Astrocyte of the spinal cord (primary cell): ENCODE measurements at regions not wholly inside any gene's neighbourhood (a gene's known extent, or its start where the extent isn't known, plus 50 kb on each side); places are given as distances from the start of the nearest gene placed in this dataset.
"Not testable (repeated sequence)": the region's sequence is repeated elsewhere in the genome, so short reads cannot be mapped to it uniquely, and the experiment has no call there.

ENCODE experiments used
- DNase-seq: peaks from one replicate; pipeline ENCODE4 v3.0.0; 2011; ENCODE audit warnings: low read depth, low spot score
- H3K4me3 ChIP-seq: 2 replicates; pipeline ENCODE4 v1.5.1; 2011; ENCODE audit warnings: low read depth, mild to moderate bottlenecking, low read length, moderate library complexity
- in situ Hi-C: cut with HindIII; loops from 2 replicates; pipeline ENCODE4 v1.10.0; 2017; ENCODE audit warnings: low sequenced_read_pairs
- TF ChIP-seq, protein P1 (sequence below): IDR thresholded peaks from 2 replicates; pipeline ENCODE4 v1.5.1; 2012; ENCODE audit warnings: low read depth, mild to moderate bottlenecking, low read length, inconsistent platforms

GRCh38 chr6:141510803-141511202 is 621.9 kb upstream of the GJE1 start:
- TF ChIP-seq, protein P1, sequence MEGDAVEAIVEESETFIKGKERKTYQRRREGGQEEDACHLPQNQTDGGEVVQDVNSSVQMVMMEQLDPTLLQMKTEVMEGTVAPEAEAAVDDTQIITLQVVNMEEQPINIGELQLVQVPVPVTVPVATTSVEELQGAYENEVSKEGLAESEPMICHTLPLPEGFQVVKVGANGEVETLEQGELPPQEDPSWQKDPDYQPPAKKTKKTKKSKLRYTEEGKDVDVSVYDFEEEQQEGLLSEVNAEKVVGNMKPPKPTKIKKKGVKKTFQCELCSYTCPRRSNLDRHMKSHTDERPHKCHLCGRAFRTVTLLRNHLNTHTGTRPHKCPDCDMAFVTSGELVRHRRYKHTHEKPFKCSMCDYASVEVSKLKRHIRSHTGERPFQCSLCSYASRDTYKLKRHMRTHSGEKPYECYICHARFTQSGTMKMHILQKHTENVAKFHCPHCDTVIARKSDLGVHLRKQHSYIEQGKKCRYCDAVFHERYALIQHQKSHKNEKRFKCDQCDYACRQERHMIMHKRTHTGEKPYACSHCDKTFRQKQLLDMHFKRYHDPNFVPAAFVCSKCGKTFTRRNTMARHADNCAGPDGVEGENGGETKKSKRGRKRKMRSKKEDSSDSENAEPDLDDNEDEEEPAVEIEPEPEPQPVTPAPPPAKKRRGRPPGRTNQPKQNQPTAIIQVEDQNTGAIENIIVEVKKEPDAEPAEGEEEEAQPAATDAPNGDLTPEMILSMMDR: no peak
- DNase-seq: no peak
- no peak overlapping the region for H3K4me3 ChIP-seq
- in situ Hi-C loops: no loop called here

DNA sequence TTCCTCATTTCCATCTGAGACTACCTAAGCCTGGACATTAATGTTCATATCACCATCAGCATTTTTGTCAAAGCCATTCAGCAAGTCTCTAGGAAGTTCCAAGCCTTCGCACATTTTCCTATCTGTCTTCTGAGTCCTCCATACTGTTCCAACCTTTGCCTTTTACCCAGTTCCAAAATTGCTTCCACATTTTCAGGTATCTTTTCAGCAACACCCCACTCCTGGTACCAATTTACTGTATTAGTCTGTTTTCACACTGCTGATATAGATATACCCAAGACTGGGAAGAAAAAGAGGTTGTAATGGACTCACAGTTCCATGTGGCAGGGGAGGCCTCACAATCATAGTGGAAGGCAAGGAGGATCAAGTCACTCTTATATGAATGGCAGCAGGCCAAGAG is 626.7 kb upstream of the GJE1 start:
- in situ Hi-C loops, DNase-seq, H3K4me3 ChIP-seq: not testable (repeated sequence)

- H3K4me3 ChIP-seq, DNase-seq, in situ Hi-C loops: not testable (repeated sequence)
These were observed 628.4 kb upstream of the GJE1 start for GRCh38 chr6:141504318-141504717.

GRCh38 chr6:141501616-141502015 is 631.1 kb upstream of the GJE1 start:
- H3K4me3 ChIP-seq: no peak overlapping the region
- in situ Hi-C loops: no loop called here
- TF ChIP-seq, protein P1: no peak
- no peak for DNase-seq

GRCh38 chr6:141498977-141499376 is 633.7 kb upstream of the GJE1 start:
- DNase-seq: no peak
- no peak overlapping the region for H3K4me3 ChIP-seq
- in situ Hi-C loops: no loop called here
- TF ChIP-seq, protein P1: no peak

DNA sequence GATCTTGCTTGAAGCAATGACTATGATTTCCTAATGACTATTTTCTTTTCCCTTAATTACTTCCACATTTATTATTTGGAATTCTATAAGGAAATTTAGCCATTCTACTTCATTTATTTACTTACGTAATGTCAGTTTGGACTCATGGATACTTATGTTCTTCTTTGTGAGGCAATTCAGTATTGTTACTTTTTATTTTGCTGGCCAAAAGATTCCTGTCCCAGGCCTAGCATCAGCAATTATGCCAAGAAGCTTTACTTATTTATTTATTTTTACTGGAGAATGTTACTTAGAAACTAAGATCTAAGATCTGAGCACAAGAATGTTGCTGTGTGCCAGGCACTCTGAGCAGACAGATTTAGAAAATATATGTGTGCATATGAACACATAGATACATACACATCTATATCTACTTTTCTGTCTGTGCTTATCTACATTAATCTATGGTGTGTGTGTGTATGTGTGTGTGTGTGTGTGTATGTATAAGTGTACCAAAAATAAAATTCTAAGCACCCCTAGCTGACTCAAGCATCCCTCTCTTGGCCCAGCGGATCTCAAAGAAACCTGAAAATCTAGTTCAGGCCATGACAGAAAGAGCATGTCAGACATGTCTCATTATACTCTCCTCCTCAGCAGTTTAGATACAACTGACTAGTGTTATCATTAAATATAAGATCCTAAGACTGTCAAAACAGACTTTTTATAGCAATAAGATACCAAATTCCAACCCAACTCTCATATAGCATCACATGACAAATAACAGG is 640.0 kb upstream of the GJE1 start:
- in situ Hi-C loops: no loop called here
- TF ChIP-seq, protein P1: no peak
- DNase-seq: no peak
- H3K4me3 ChIP-seq: no peak overlapping the region

- no peak for DNase-seq
- in situ Hi-C loops: no loop called here
- TF ChIP-seq, protein P1: no peak
- H3K4me3 ChIP-seq: no peak overlapping the region
These were observed 641.0 kb upstream of the GJE1 start for GRCh38 chr6:141491684-141492083.

DNA sequence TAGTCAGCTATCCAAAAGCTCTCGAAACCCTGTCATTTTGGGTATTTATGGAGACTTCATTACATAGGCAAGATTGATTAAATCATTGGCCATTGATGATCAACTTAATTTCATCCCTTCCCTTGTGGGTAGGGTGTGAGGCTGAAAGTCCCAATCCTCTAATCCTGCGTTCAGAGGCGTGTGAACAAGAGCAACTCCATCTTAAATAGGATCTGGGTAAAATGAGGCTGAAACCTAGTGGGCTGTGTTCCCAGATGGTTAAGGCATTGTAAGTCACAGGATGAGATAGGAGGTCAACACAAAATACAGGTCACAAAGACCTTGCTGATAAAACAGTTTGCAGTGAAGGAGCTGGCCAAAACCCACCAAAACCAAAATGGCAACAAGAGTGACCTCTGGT is 641.7 kb upstream of the GJE1 start:
- H3K4me3 ChIP-seq: no peak overlapping the region
- TF ChIP-seq, protein P1: no peak
- in situ Hi-C loops: no loop called here
- no peak for DNase-seq
